IMR-90 (cell line): ENCODE measurements at regions not wholly inside any gene's neighbourhood (a gene's known extent, or its start where the extent isn't known, plus 50 kb on each side); places are given as distances from the start of the nearest gene placed in this dataset.

ENCODE experiments used
- BHLHE40 ChIP-seq: fragments of 150-350 bp; IDR thresholded peaks from 2 replicates; pipeline ENCODE4 v1.6.1; 2016; ENCODE audit warnings: mild to moderate bottlenecking, low read depth, low read length
- CEBPB ChIP-seq: IDR thresholded peaks from 2 replicates; pipeline ENCODE4 v1.6.1; 2012; ENCODE audit warnings: low read depth, low read length, improper control_type of control experiment
- CHD1 ChIP-seq: IDR thresholded peaks from 2 replicates; pipeline ENCODE4 v1.6.1; 2012; ENCODE audit warnings: low read depth, low read length, improper control_type of control experiment
- FOS ChIP-seq: fragments of 150-350 bp; IDR thresholded peaks from 2 replicates; pipeline ENCODE4 v1.6.1; 2016; ENCODE audit warnings: low read depth, low read length
- MAFK ChIP-seq: IDR thresholded peaks from 2 replicates; pipeline ENCODE4 v1.6.1; 2012; ENCODE audit warnings: low read depth, low read length, improper control_type of control experiment
- MAZ ChIP-seq: IDR thresholded peaks from 2 replicates; pipeline ENCODE4 v1.6.1; 2012; ENCODE audit warnings: low read depth, mild to moderate bottlenecking, low read length, improper control_type of control experiment, moderate library complexity, borderline replicate concordance
- MXI1 ChIP-seq: IDR thresholded peaks from 2 replicates; pipeline ENCODE4 v1.6.1; 2012; ENCODE audit warnings: low read depth, mild to moderate bottlenecking, low read length, moderate library complexity, borderline replicate concordance
- NFE2L2 ChIP-seq: fragments of 150-350 bp; IDR thresholded peaks from 2 replicates; pipeline ENCODE4 v1.6.1; 2016; ENCODE audit warnings: low read depth, mild to moderate bottlenecking, low read length
- POLR2A ChIP-seq: IDR thresholded peaks from 2 replicates; pipeline ENCODE4 v1.6.1; 2012; ENCODE audit warnings: mild to moderate bottlenecking, low read depth, low read length
- SMC3 ChIP-seq: fragments of 150-350 bp; IDR thresholded peaks from 2 replicates; pipeline ENCODE4 v1.6.1; 2016; ENCODE audit warnings: low read depth, mild to moderate bottlenecking, antibody characterized with exemption, low read length, moderate library complexity
- TF ChIP-seq, protein P1 (sequence below): conservative IDR thresholded peaks from 2 replicates; pipeline ENCODE4 v1.5.1; 2012; ENCODE audit warnings: mild to moderate bottlenecking, low read depth, low read length, improper control_type of control experiment
- TF ChIP-seq, protein P2 (sequence below): fragments of 150-350 bp; IDR thresholded peaks from 2 replicates; pipeline ENCODE4 v1.6.1; 2017; ENCODE audit warnings: mild to moderate bottlenecking, antibody characterized with exemption, low read length, low read depth

DNA sequence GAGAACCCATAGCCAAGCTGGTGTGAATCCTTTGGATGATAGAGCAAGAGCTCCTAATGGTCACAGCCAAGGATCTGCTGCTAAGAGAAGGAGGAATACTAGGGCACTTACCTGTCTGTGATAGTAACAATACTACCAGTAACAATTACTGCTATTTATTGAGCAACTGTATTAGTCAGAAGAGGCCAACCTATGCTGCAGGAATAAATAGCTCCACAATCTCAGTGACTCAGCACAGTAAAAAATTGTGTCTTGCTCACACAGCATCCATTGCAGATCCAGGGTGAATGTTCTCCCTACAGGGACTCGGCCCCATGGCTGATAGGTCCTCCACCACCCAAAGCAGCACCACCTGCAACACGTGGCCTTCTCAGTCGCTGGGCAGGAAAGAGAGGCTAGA, 257.6 kb upstream of the ZMIZ1 start:
- no peak for TF ChIP-seq MXI1
- TF ChIP-seq FOS = no peak
- no peak for TF ChIP-seq CHD1
- no peak for TF ChIP-seq POLR2A
- TF ChIP-seq, protein P1, sequence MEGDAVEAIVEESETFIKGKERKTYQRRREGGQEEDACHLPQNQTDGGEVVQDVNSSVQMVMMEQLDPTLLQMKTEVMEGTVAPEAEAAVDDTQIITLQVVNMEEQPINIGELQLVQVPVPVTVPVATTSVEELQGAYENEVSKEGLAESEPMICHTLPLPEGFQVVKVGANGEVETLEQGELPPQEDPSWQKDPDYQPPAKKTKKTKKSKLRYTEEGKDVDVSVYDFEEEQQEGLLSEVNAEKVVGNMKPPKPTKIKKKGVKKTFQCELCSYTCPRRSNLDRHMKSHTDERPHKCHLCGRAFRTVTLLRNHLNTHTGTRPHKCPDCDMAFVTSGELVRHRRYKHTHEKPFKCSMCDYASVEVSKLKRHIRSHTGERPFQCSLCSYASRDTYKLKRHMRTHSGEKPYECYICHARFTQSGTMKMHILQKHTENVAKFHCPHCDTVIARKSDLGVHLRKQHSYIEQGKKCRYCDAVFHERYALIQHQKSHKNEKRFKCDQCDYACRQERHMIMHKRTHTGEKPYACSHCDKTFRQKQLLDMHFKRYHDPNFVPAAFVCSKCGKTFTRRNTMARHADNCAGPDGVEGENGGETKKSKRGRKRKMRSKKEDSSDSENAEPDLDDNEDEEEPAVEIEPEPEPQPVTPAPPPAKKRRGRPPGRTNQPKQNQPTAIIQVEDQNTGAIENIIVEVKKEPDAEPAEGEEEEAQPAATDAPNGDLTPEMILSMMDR = no peak
- peak; percentile 61 for TF ChIP-seq CEBPB
- TF ChIP-seq NFE2L2 = no peak; the same call in 1 of the 2 replicates
- TF ChIP-seq MAFK = no peak
- TF ChIP-seq MAZ = no peak
- TF ChIP-seq, protein P2, sequence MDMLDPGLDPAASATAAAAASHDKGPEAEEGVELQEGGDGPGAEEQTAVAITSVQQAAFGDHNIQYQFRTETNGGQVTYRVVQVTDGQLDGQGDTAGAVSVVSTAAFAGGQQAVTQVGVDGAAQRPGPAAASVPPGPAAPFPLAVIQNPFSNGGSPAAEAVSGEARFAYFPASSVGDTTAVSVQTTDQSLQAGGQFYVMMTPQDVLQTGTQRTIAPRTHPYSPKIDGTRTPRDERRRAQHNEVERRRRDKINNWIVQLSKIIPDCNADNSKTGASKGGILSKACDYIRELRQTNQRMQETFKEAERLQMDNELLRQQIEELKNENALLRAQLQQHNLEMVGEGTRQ = no peak
- no peak for TF ChIP-seq BHLHE40
- TF ChIP-seq SMC3 = no peak
